Smooth muscle cell (in vitro differentiated cells): ENCODE measurements at regions not wholly inside any gene's neighbourhood (a gene's known extent, or its start where the extent isn't known, plus 50 kb on each side); places are given as distances from the start of the nearest gene placed in this dataset.

Experiments
- DNase-seq: peaks from one replicate; lab custom pipeline; 2025; ENCODE audit not compliant: unreplicated experiment; lab: John Stamatoyannopoulos, UW
- H2AFZ ChIP-seq: fragments of 200-600 bp; sonication (generic); 2 replicates; pipeline ENCODE4 v1.6.0; 2016; ENCODE audit warnings: antibody characterized with exemption, low read depth, mild to moderate bottlenecking
- H3F3A ChIP-seq: fragments of 200-600 bp; sonication (generic); 2 replicates; pipeline ENCODE4 v1.6.0; 2017; ENCODE audit warnings: antibody characterized with exemption, low read depth
- H3K27ac ChIP-seq: fragments of 200-600 bp; sonication (generic); 2 replicates; pipeline ENCODE4 v1.5.1; 2016; ENCODE audit warnings: low read depth, mild to moderate bottlenecking
- H3K27me3 ChIP-seq: fragments of 200-600 bp; sonication (generic); 2 replicates; pipeline ENCODE4 v1.6.1; 2016; ENCODE audit warnings: low read depth, mild to moderate bottlenecking
- H3K36me3 ChIP-seq: fragments of 200-600 bp; sonication (generic); 2 replicates; pipeline ENCODE4 v1.5.1; 2016; ENCODE audit warnings: low read depth
- H3K4me1 ChIP-seq: fragments of 200-600 bp; sonication (generic); 2 replicates; pipeline ENCODE4 v1.5.1; 2016; ENCODE audit warnings: low read depth
- H3K4me2 ChIP-seq: fragments of 200-600 bp; sonication (generic); 2 replicates; pipeline ENCODE4 v1.6.0; 2016; ENCODE audit warnings: mild to moderate bottlenecking
- H3K4me3 ChIP-seq: fragments of 200-600 bp; sonication (generic); 2 replicates; pipeline ENCODE4 v1.5.1; 2016; ENCODE audit warnings: mild to moderate bottlenecking
- H3K79me2 ChIP-seq: fragments of 200-600 bp; sonication (generic); 2 replicates; pipeline ENCODE4 v1.6.0; 2016; ENCODE audit warnings: low read depth, mild to moderate bottlenecking
- H3K9ac ChIP-seq: fragments of 200-600 bp; sonication (generic); 2 replicates; pipeline ENCODE4 v1.6.0; 2016; ENCODE audit warnings: low read depth
- H3K9me3 ChIP-seq: fragments of 200-600 bp; sonication (generic); replicated peaks from 2 replicates; pipeline ENCODE4 v1.5.1; 2016; ENCODE audit warnings: low read depth
- H4K20me1 ChIP-seq: fragments of 200-600 bp; sonication (generic); 2 replicates; pipeline ENCODE4 v1.6.0; 2016; ENCODE audit warnings: low read depth
- WGBS: methylation state at CpG from one replicate; pipeline ENCODE4 v1.1.7; 2016; ENCODE audit warnings: low lambda C conversion rate; 5-methylcytosine and 5-hydroxymethylcytosine counted together
- TF ChIP-seq, protein P1 (sequence below): fragments of 200-600 bp; sonication (generic); IDR thresholded peaks from 2 replicates; pipeline ENCODE4 v1.5.1; 2017; ENCODE audit warnings: borderline replicate concordance, mild to moderate bottlenecking, antibody characterized with exemption; ENCODE audit not compliant: insufficient read depth, poor library complexity, severe bottlenecking

DNA sequence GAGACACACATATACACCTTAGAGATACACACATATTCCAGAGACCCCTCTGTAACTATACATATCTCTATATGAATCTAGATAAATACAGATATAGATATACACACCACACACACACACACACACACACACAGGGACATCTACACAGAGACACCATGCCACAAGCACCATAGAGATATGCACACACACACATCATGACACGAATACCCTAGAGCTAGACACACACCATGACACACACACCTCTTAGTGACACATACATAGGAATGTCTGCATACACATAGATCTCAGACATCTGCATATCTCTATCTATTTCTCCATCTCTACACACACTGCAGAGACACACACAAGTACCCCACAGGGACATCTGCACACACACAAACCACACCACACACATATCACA is 270.0 kb downstream of the CYRIA start:
- Histone ChIP-seq H3K79me2 (no peaks in the 10 kb centered on the region), H4K20me1 (no peaks in the 10 kb centered on the region), H3F3A (peaks cover 5% of the 10 kb centered on the region), H3K27ac (no peak overlapping the region), H3K9ac (no peak overlapping the region), H3K9me3 (no peaks in the 10 kb centered on the region), H2AFZ (no peak overlapping the region), H3K4me2 (no peak overlapping the region), H3K27me3 (peaks cover 18% of the 10 kb centered on the region), H3K4me3 (no peak overlapping the region), H3K4me1 (peaks cover 15% of the 10 kb centered on the region), H3K36me3 (no peaks in the 10 kb centered on the region)
- TF ChIP-seq, protein P1, sequence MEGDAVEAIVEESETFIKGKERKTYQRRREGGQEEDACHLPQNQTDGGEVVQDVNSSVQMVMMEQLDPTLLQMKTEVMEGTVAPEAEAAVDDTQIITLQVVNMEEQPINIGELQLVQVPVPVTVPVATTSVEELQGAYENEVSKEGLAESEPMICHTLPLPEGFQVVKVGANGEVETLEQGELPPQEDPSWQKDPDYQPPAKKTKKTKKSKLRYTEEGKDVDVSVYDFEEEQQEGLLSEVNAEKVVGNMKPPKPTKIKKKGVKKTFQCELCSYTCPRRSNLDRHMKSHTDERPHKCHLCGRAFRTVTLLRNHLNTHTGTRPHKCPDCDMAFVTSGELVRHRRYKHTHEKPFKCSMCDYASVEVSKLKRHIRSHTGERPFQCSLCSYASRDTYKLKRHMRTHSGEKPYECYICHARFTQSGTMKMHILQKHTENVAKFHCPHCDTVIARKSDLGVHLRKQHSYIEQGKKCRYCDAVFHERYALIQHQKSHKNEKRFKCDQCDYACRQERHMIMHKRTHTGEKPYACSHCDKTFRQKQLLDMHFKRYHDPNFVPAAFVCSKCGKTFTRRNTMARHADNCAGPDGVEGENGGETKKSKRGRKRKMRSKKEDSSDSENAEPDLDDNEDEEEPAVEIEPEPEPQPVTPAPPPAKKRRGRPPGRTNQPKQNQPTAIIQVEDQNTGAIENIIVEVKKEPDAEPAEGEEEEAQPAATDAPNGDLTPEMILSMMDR, result no peak
- no peak for DNase-seq
- 70% methylated on average over 1 of the region's 1 CpG for WGBS

DNA sequence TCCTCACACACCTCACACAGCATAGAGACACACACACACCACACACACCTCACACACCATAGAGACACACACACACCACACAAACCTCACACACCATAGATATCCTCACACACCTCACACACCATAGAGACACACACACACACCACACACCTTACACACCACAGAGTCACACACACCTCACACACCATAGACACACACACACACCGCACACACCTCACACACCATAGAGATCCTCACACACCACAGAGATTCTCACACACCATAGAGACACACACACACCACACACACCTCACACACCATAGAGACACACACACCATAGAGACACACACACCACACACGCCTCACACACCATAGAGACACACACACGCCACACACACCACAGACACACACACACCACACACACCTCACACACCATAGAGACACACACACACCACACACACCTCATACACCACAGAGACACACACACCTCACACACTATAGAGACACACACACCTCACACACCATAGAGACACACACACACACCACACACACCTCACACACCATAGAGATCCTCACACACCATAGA is 270.6 kb downstream of the CYRIA start:
- H3K27ac ChIP-seq, result no peak overlapping the region
- peaks cover 5% of the 10 kb centered on the region for H3F3A ChIP-seq
- 64% methylated on average over 1 of the region's 3 CpGs for WGBS
- no peak for DNase-seq
- no peak overlapping the region for H3K9ac ChIP-seq
- no peaks in the 10 kb centered on the region for H3K9me3 ChIP-seq
- H3K4me2 ChIP-seq, result no peak overlapping the region
- no peaks in the 10 kb centered on the region for H3K36me3 ChIP-seq
- H3K27me3 ChIP-seq, result peaks cover 24% of the 10 kb centered on the region
- no peak overlapping the region for H2AFZ ChIP-seq
- TF ChIP-seq, protein P1, result no peak
- H3K4me1 ChIP-seq, result peaks cover 15% of the 10 kb centered on the region
- H4K20me1 ChIP-seq, result no peaks in the 10 kb centered on the region
- no peak overlapping the region for H3K4me3 ChIP-seq
- H3K79me2 ChIP-seq, result no peaks in the 10 kb centered on the region

DNA sequence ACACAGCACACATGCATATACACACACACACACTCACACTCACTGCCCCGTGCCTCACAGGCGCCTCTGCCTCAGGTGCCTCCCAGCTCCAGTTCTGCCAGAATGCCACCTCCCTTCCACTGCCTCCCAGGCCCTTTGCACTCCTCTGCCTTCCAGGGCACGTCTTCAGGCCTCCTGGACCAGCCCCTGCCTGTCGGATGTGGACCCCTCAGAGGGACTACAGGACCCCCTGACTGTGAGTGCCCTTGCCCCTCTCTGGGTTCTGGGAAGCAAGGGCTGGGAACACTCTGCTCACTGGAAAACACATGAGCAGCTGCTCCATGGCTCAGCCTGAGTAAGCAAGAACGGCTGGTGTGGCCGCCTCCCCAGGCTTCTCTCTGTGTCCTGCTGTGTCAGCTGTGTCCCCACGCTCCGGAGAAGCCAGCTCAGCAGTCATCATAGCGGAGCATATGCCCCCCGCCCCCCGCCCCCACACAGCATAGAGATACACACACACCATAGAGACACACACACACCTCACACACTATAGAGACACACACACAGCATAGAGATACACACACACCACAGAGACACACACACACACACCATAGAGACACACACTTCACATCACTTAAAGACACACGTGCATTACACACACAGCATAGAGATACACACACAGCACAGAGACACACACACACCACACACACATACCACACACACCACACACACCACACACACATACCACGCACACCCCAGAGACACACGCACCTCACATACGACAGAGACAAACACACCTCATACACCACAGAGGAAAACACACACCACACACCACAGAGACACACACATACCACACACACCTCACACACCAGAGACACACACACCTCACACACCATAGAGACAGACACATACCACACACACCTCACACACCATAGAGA is 271.3 kb downstream of the CYRIA start:
- no peak for DNase-seq
- WGBS, result 50% methylated on average over 14 of the region's 15 CpGs
- peaks cover 15% of the 10 kb centered on the region for H3K4me1 ChIP-seq
- peaks cover 24% of the 10 kb centered on the region for H3K27me3 ChIP-seq
- H2AFZ ChIP-seq, result no peak overlapping the region
- no peak overlapping the region for H3K9ac ChIP-seq
- H3F3A ChIP-seq, result peaks cover 5% of the 10 kb centered on the region
- H3K9me3 ChIP-seq, result no peaks in the 10 kb centered on the region
- no peak overlapping the region for H3K27ac ChIP-seq
- TF ChIP-seq, protein P1, result no peak
- H4K20me1 ChIP-seq, result no peaks in the 10 kb centered on the region
- H3K79me2 ChIP-seq, result no peaks in the 10 kb centered on the region
- no peak overlapping the region for H3K4me3 ChIP-seq
- no peaks in the 10 kb centered on the region for H3K36me3 ChIP-seq
- H3K4me2 ChIP-seq, result no peak overlapping the region
